GM21529 (cell line): ENCODE measurements at regions not wholly inside any gene's neighbourhood (a gene's known extent, or its start where the extent isn't known, plus 50 kb on each side); places are given as distances from the start of the nearest gene placed in this dataset.
"Not testable (repeated sequence)": the region's sequence is repeated elsewhere in the genome, so short reads cannot be mapped to it uniquely, and the experiment has no call there.

Source experiments
- ATAC-seq: cut with Tn5 transposase; IDR thresholded peaks from one replicate; pipeline ENCODE4 v1.9.1; 2021; ENCODE audit not compliant: unreplicated experiment

DNA sequence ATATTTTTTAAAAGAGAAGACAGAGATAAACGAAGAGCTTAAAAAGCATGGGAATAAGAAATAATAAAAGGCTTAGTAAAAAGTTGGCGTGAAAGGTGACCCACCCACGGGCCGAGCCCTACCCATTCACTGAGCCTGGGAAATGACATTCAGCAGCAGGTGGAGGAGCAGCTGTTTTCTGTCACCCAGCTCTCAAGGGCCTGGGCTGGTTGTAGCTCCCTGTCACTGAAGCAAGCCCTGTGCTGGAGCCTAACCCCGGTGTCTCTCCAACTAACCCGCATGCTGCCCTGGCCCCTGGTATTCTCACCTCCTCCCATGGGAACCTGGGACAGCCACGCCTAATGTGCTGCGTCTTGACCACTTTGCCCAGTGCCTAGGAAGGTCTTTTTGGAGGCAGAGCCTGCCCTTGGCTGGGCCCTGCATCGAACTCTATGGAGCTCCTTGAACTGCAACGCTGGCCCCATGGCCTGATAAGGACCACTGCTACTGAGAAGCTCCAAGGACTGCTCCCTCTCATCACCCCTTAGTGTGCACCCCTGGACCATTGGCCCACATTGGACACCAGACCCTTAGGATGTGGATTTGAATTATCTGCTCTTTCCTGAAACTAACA lies 68.8 kb upstream of the IYD start:
- no peak for ATAC-seq

DNA sequence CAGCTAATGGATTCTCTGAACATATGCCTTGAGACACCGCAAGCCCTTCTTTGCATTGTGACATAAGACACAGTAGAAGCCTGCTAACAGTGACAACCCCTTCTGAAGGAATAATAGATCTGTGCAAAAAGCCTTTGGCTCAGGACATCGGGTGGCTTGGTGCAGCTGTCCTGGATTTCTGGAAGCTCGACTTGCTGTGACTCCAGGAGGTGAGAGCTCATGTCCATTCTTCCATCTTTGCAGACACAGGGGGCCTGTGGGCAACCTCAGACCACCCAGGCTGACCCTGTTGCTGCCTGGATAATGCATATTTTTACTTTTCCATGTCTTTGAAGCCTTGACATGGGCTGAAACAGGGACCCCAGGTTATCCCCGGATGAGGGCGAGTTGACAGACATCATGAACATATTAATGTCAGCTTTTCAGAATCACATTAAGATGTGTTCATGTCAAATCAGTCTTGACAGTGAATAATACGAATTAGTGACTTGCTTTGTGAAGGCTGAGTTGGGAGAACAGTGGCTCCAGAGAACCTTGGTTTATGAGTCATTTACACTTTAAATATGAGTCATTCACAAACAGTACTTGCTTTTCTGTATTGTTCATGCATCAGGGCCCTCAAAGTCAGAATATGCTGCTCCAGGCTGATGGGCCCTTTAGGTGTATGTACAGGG lies 66.8 kb upstream of the IYD start:
- ATAC-seq, result peak; percentile 85

DNA sequence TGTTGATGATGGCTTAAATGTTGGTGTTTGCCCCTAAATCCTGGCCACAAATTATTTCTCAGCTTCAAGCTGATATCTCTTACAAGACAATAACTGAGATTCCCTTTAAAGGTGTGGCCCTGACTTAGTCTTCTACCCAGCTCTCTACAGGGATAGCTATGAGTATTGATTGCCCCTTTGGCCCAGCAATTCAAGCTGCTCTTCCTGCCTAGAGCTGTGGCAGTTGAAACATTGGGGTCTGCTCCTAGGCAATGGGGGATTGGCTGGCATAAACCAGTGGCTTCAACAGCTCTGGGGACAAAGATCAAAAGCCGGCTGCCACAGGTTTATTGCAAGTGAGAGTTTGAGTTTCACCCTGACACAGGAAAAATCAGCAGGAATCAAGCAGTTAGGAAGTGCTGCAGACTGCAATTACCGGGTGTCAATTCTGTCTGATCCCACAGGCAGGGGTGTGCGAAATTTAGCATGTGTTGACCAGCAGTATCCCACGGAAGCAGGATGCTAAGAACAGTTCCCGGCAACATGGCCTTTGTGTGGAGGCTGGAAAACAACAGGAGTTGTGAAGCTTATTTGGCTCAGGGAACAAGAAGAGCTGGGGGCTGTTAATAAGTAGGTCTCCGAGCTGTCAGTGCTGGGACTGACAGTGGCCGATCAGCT lies 66.2 kb upstream of the IYD start:
- peak; percentile 17 for ATAC-seq

DNA sequence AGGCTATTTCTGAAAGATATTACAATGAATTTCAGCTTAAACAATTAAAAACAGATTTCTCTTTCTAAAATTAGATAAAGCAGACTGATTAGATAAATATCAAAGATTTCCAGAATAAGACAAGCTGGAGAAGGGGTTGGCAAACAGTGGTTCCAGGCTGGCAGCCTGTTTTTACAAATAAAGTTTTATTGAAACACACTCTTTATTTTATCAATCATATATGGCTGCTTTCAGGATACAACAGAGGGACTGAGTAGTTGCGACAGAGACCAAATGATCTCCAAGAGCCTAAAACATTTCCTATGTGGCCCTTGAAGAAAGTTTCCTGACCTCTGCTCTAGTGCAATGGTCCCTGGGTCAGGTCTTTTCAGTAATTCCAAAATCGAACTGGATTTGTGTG lies 65.6 kb upstream of the IYD start:
- ATAC-seq, result no peak

DNA sequence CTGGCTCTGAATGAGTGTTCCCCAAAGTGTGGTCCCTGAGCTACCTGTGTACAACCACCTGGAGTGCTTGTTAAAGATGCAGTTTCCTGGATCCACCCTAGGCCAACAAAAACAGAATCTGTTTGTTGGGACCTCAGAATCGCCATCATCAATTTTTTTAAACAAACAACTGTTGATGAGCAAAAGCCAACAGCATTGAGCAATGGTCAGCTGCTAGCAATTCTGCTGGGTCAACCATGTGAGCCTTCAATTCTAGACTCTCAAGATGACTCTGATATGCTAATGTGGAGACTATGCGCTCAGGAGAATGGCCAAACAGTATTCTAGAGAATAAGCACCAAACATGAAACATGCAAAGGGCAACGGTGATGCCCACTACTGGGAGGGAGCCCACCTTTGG lies 64.4 kb upstream of the IYD start:
- no peak for ATAC-seq

DNA sequence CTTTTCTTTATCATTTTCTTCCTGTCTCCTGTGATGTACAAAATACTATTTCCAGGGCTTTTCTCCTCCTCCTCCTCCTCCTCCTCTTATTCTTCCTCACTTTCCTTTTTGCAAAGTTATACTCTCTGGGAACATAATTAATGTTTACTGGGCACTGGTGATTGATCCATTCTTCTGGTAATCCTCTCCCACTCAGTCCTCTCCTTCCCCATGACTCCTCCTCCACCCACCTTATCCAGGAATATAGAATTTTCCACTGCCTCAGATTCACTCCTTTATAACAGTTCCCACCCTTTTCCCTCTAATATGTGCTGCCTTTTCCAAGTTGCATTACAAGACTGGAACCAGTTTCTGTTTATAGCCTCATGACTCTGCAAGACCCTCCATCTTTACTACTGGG lies 62.5 kb upstream of the IYD start:
- no peak for ATAC-seq

DNA sequence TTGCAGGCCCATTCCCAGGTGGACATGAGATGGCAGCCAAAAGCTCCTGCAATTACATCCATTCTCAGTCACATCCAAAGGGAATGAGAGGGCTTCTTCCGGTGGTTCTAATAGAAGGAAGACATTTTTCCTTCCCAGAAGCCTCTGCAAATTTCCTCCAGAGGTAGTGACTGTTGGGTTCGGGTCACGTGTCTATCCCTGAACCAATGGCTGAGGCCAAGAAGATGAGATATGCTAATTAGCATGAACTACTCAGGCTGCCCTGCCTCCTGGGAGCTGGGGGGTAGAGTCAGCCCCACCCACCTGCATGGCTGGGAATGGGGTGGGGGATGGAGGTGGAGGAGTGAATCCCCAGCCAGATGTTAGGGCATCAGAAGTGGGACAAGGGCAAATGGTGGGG lies 61.3 kb upstream of the IYD start:
- ATAC-seq, result no peak

DNA sequence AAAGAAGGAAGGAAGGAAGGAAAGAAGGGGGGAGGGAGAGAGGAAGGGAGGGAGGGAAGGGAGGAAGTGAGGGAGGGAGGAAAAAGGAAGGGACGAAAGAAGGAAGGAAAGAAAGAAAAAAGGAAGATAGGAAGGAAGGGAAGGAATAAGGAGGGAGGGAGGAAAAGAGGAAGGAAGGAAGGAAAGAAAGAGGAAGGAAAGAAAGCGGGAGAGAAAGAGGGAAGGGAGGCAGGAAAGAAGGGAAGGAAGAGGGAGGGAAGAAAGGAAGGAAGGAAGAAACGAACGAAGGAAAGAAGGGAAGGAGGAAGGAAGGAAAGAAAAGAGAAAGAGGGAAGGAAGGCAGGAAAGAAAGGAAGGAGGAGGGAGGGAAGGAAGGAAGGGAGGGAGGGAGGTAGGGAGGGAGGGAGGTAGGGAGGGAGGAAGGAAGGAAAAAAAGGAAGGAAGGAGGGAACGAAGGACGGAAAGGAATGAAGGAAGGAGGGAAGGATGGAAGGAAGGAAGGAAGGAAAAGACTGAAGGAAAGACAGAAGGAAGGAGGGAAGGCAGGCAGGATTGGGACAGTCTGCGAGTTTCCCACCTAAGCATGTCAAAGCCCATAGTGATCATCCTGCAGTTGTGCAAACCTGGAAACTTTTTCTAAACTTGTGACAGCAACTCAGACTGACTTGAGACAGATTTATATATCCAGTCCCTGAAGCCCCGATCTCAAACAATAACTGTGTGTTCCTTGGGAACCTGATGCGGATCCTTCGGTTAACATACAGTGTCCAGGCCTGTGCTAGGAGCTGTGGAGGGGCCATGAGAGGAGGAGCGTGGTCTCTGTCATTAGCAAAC lies 59.8 kb upstream of the IYD start:
- ATAC-seq, result no peak

DNA sequence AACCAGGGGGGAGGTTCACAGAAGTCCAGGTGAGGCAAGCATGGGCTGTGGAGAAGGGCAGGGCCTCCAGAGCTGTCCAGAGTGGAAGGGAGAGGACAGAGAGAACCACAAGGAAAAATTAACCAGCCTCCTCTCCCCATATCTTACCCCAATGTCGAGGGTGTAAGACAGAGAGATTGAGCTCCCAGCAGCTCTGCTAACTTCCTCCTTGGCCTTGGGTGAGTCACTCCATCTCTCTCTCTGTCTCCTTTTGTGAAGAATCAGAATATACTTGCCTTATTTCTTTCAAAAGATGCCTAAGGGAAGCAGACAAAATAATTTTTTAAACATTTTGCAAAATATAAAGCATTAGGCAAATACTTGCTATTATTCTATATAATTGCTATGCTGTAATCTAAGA lies 58.3 kb upstream of the IYD start:
- no peak for ATAC-seq

DNA sequence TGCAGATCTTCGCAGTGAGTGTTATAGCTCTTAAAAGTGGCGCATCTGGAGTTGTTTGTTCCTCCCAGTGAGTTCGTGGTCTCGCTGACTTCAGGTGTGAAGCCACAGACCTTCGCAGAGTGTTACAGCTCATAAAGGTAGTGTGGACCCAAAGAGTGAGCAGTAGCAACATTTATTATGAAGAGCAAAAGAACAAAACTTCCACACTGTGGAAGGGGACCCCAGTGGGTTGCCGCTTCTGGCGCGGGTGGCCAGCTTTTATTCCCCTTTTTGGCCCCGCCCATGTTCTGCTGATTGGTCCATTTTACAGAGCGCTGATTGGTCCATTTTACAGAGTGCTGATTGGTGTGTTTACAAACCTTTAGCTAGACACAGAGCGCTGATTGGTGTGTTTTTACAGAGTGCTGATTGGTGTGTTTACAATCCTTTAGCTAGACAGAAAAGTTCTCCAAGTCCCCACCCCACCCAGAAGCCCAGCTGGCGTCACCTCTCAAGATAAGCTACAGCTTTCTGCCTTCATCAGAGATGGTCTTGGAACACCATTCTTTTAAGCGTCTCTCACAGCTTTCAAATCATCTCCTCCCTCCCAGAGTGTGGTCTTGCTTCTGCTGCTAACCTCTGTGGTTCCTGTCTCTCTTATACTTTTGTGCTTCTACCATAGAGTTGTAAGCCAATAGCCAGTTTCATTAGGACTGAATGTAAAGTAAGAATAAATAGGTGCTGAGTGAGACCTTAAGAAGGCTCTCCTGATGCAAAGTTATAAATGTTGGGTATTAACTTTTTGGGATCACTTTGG lies 57.5 kb upstream of the IYD start:
- ATAC-seq, result not testable (repeated sequence)

DNA sequence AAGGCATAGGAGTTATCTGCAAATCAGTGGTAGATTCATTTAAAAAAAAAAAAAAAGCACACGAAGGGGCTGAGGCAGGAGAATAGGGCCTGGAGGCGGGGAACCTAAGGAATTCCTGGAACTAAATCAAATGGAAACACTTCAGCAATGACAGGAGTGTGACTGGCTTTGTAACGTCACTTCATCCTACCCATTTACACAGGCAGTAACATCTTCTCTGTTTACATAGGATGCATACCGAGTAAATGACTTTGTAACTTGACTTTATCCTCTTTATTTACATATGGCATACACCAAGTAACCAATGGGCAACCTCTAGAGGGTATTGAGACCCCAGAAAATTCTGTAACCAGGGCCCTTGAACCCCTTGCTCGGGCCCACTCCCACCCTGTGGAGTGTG lies 56.4 kb upstream of the IYD start:
- ATAC-seq, result no peak

DNA sequence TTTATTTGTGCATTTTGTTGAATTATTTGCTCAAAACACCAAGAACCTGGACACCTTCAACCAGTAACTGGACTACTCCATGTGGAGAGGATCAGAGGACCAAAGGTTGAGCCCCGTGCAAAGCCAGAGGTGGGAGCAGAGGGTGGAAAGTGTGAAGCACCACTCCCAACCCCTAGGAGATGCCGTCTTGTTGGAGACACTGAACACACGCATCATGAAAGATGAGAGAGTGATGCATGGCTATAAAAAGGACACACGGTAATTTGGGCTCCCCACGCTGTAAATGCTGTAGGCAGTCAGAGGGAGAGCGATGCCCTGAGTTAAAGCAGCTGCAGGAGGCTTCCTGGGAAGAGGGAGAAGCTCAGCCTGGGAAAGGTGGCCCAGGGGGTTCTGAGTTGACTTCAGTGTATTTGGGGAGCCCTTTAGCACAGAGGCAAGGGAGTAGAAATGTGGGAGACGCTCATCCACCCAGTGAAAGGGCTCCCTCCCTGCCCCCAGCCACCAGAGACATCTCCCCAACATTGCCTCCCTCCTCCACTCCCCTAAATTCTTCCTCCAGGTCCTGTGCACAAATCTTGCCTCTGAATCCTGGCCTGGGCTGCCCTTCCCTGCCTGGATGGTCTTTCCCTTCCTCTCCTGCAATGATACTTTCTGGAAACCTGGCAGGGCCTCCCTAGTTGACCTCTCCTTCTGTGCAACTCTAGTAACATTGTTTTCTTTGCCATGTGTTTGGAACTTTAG lies 55.8 kb upstream of the IYD start:
- ATAC-seq, result no peak

DNA sequence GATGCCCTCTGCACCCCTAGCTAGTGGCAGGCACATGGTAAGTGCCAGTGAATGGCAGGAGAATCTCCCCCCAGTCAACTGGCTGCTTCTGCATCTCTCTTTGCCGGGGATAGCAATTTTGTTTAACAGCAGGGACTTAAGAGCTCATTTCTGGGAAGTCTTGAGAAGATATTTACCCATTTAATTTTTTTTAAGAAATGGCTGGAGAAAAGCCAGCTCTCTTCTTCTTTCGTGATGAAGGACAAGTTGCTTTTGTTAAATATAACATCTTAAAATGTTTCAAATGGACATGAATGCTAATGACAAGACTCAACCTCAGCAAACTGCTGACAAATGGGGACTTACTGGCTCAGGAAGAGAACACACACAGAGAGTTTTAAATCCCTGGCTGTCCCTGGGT lies 55.0 kb upstream of the IYD start:
- no peak for ATAC-seq

DNA sequence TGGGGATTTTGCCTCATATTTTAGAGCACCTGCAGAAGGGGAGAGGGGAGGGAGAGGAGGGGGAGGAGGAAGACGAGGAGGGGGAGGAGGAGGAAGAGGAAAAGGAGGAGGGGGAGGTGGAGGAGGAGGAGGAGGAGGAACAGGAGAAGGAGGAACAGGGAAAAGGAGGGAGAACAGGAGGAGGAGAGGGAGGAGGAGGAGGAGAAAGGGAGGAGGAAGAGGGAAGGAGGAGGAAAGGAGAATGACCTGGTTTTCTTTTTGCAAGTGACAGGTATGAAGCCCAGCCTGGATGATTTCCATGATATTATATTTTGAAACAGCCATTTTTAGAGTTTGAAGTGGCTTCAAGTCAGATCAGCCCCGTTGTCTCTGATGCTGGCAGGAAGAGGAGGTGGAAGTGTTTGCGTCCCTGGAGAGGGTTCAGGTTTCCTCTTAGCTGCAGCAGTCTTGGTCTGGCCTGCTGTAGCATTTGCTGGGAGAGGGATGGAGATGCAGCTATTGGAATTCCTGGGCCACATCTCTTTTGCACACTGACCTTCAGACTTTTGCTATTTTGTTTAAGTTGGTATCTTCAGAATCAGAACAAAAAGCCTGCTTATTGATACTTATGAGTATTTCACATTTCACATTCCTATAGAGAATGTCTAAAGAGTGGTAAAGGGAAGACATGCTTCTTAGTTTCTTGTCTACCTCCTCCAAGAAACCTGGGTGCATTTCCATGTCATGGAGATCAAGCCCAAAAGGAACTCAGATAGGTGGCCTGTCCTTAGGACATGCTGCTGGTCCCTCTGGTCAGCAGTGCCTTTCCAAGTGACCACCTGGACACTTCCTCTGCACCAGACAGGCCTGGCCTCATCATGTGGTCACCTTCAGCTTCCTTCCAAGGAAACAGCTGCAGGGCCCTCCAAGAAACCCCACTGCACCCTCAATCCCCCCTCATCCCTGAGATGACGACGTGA lies 54.3 kb upstream of the IYD start:
- no peak for ATAC-seq

DNA sequence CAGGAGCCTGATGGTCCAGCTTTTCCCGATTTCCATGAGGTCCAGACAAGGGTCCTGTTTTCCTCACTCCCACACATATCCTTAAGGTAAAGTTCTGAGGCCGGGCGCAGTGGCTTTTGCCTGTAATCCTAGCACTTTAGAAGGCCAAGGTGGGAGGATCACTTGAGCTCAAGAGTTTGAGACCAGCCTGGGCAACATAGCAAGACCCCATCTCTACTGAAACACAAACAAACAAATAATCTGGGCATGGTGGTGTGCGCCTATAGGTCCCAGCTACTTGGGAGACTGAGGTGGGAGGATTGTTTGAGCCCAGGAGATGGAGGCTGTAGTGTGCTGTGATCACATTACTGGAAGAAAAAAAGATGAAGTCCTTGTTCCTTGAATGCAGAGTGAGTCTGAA lies 53.2 kb upstream of the IYD start:
- no peak for ATAC-seq

DNA sequence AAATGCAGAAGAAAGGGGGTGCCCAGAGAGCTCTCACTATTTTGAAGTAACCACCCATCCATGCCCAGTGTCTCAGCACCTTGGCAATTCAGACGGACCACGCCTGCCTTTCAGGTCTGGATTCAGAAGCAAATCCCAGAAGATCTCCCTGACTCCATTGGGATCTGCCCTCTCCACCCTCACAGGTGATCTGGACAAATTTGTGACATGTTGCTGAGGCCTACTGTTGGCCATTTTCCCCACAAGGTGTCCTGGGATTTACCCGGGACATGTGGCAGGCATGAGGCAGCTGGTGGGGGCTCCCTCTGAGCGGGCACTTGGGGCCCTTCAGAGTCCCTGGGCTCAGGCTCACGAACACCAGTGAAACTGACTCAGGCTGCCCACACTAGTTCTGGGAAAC lies 51.9 kb upstream of the IYD start:
- ATAC-seq, result no peak
